HG02623 (cell line): ENCODE measurements at regions not wholly inside any gene's neighbourhood (a gene's known extent, or its start where the extent isn't known, plus 50 kb on each side); places are given as distances from the start of the nearest gene placed in this dataset.

Source experiments
- ATAC-seq: cut with Tn5 transposase; IDR thresholded peaks from one replicate; pipeline ENCODE4 v1.9.1; 2021; ENCODE audit warnings: moderate library complexity; ENCODE audit not compliant: unreplicated experiment

- ATAC-seq, result no peak
These were observed 165.0 kb upstream of the GEMIN8 start for GRCh38 chrX:14194711-14195110.

- no peak for ATAC-seq
These were observed 163.9 kb upstream of the GEMIN8 start for GRCh38 chrX:14193547-14193946.

- no peak for ATAC-seq
These were observed 144.2 kb upstream of the GEMIN8 start for GRCh38 chrX:14173873-14174272.

- ATAC-seq, result no peak
These were observed 135.1 kb upstream of the GEMIN8 start for GRCh38 chrX:14164828-14165227.

GRCh38 chrX:14125462-14125861 lies 95.8 kb upstream of the GEMIN8 start:
- ATAC-seq, result no peak

GRCh38 chrX:14124562-14124961 lies 94.9 kb upstream of the GEMIN8 start:
- no peak for ATAC-seq

- ATAC-seq, result peak; percentile 74
These were observed 66.0 kb upstream of the GEMIN8 start for GRCh38 chrX:14095702-14096101.

GRCh38 chrX:14094191-14094590 lies 64.5 kb upstream of the GEMIN8 start:
- no peak for ATAC-seq

GRCh38 chrX:14084466-14084865 lies 54.8 kb upstream of the GEMIN8 start:
- ATAC-seq, result no peak

- ATAC-seq, result no peak
These were observed 54.1 kb upstream of the GEMIN8 start for GRCh38 chrX:14083783-14084182.

GRCh38 chrX:14079891-14080430 lies 50.3 kb upstream of the GEMIN8 start:
- ATAC-seq, result no peak
